H1 (cell line): ENCODE measurements at regions not wholly inside any gene's neighbourhood (a gene's known extent, or its start where the extent isn't known, plus 50 kb on each side); places are given as distances from the start of the nearest gene placed in this dataset.

Experiments
- PHF8 ChIP-seq: fragments of 200-600 bp; sonication (generic); conservative IDR thresholded peaks from 2 replicates; pipeline ENCODE4 v1.7.1; 2012; ENCODE audit warnings: low read depth, mild to moderate bottlenecking, inconsistent platforms, low read length, moderate library complexity
- POLR2AphosphoS5 ChIP-seq: IDR thresholded peaks from 2 replicates; pipeline ENCODE4 v1.6.1; 2011; ENCODE audit warnings: low read depth, low read length
- RAD21 ChIP-seq, 2 experiments: IDR thresholded peaks in 1 of 2; conservative IDR thresholded peaks in 1 of 2; 2 replicates each; pipeline ENCODE4 v1.6.1; 2011; ENCODE audit warnings: low read depth in 2 of 2, low read length in 2 of 2, improper control_type of control experiment in 1 of 2, inconsistent platforms in 1 of 2, mild to moderate bottlenecking in 1 of 2, moderate library complexity in 1 of 2
- SAP30 ChIP-seq: fragments of 300-600 bp; sonication (generic); IDR thresholded peaks from 2 replicates; pipeline ENCODE4 v1.7.1; 2012; ENCODE audit warnings: low read length, moderate library complexity, mild to moderate bottlenecking, inconsistent platforms; ENCODE audit not compliant: insufficient read depth, insufficient replicate concordance
- TF ChIP-seq, protein P1 (sequence below): IDR thresholded peaks from 2 replicates; pipeline ENCODE4 v1.6.1; 2012; ENCODE audit warnings: inconsistent platforms

DNA sequence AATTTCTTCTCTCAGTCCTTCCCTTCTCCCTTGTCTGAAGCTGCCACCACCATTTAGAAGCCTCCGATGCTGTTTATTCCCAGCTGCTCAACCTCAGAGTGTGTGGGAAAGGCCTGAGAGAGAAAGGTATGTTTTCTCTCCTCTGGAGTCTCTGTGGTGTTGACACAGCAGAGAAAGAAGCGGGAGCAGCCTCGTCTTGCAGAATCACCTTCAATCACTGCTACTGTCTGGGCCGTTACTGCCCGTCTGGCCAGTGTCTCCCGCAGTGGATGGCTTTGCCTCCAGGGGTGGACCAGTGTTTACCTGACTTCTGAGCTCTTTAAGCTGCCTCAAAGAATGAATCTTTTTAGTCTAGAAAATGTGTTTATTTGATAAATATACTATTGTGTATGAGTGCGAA, 148.9 kb upstream of the FAM47C start (continued):
- TF ChIP-seq RAD21 (IDR thresholded peaks at IDR 0.05 in 1 of 2, conservative IDR thresholded peaks at IDR 0.05 in 1 of 2; ENCODE audit: low read depth in 2 of 2, low read length in 2 of 2) (no peak), POLR2AphosphoS5 (no peak), SAP30 (no peak), PHF8 (no peak)
- TF ChIP-seq, protein P1, sequence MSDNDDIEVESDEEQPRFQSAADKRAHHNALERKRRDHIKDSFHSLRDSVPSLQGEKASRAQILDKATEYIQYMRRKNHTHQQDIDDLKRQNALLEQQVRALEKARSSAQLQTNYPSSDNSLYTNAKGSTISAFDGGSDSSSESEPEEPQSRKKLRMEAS = no peak
